Adrenal gland (tissue), 9 donors: ENCODE measurements at regions not wholly inside any gene's neighbourhood (a gene's known extent, or its start where the extent isn't known, plus 50 kb on each side); places are given as distances from the start of the nearest gene placed in this dataset.

Experiments used
- DNase-seq, 7 donors: peaks; one replicate each; pipeline ENCODE4 v3.0.0-alpha.2; 2019 to 2020
- H3K27ac ChIP-seq, 5 donors: fragments of 200-600 bp; sonication (generic) in 4 of 5; 1 replicate in 3 of 5; 2 replicates in 2 of 5; pipeline versions ENCODE4 v1.5.1 to v1.8.0; 2016 to 2020; ENCODE audit warnings: mild to moderate bottlenecking in 1 of 5
- H3K27me3 ChIP-seq: fragments of 200-600 bp; 2 replicates; pipeline ENCODE4 v1.8.0; 2021
- H3K36me3 ChIP-seq, 2 donors: fragments of 200-600 bp; replicated peaks in 1 of 2; 1 replicate in 1 of 2; 2 replicates in 1 of 2; pipeline versions ENCODE4 v1.5.1 to v1.8.0; 2018 to 2022
- H3K4me1 ChIP-seq, 2 donors: fragments of 200-600 bp; replicated peaks in 1 of 2; 1 replicate in 1 of 2; 2 replicates in 1 of 2; pipeline versions ENCODE4 v1.5.1 to v1.8.0; 2018 to 2021
- H3K4me3 ChIP-seq, 4 donors: fragments of 200-600 bp; sonication (generic) in 3 of 4; one replicate each; pipeline ENCODE4 v1.5.1; 2016 to 2018
- H3K9me3 ChIP-seq, 3 donors: fragments of 200-600 bp; sonication (generic) in 1 of 3; replicated peaks in 1 of 3; 1 replicate in 2 of 3; 2 replicates in 1 of 3; pipeline versions ENCODE4 v1.5.1 to v1.8.0; 2016 to 2021
- CTCF ChIP-seq, 6 experiments: fragments of 450-650 bp in 4 of 6; fragments of 200-600 bp in 2 of 6; sonication (generic) in 1 of 6; IDR thresholded peaks; 1 replicate in 5 of 6; 2 replicates in 1 of 6; pipeline versions ENCODE4 v1.5.1 to v1.8.0; 2016 to 2021; ENCODE audit warnings: antibody characterized with exemption in 6 of 6, mild to moderate bottlenecking in 2 of 6, moderate library complexity in 1 of 6
- POLR2A ChIP-seq, 2 donors: fragments of 450-650 bp; IDR thresholded peaks; one replicate each; pipeline ENCODE4 v1.6.1; 2017; ENCODE audit warnings: antibody characterized with exemption in 2 of 2, mild to moderate bottlenecking in 2 of 2, moderate library complexity in 1 of 2
- WGBS, 4 donors: extraction: QIAGEN DNeasy Blood & Tissue Kit in 2 of 4; methylation state at CpG; one replicate each; pipeline versions ENCODE4 v1.1.5 to v1.1.7; 2013 to 2017; 5-methylcytosine and 5-hydroxymethylcytosine counted together
- intact Hi-C, 2 donors: fragments of 100-400 bp; cut with DNase I; formaldehyde crosslinking; loops; one replicate each; pipeline versions ENCODE4 v1.14.1 to v1.15.0; 2022 to 2023
- donor health status: healthy with polysubstance abuse.
- donor health status: Bipolar disorder and iron deficiency.
- donor health status: DM: yes; HTN: yes; CAD: no.
- donor health status: DM: no; HTN: no; CAD: no.
- donor health status: DM: no; HTN: no; CAD: no.

- Histone ChIP-seq H3K27ac (no peak overlapping the region), H3K36me3 (no peaks in the 10 kb centered on the region), H3K9me3 (no peaks in the 10 kb centered on the region), H3K27me3 (no peaks in the 10 kb centered on the region), H3K4me3 (no peak overlapping the region), H3K4me1 (no peaks in the 10 kb centered on the region)
- intact Hi-C loops: loop anchor here in 1 of 2 donors (5.0 kb wide), 1 partner anchor 323 kb away; no protein-coding TSS in a partner anchor
- no peak for DNase-seq
- no peak for TF ChIP-seq CTCF (IDR thresholded peaks at IDR 0.05)
- no peak for TF ChIP-seq POLR2A (IDR thresholded peaks at IDR 0.05)
- WGBS, 4 donors: 43 to 60% (median 46%) methylated on average over 1 of the region's 1 CpG
Observed at GRCh38 chr7:136594739-136595144, 273.7 kb upstream of the CHRM2 start.

DNA sequence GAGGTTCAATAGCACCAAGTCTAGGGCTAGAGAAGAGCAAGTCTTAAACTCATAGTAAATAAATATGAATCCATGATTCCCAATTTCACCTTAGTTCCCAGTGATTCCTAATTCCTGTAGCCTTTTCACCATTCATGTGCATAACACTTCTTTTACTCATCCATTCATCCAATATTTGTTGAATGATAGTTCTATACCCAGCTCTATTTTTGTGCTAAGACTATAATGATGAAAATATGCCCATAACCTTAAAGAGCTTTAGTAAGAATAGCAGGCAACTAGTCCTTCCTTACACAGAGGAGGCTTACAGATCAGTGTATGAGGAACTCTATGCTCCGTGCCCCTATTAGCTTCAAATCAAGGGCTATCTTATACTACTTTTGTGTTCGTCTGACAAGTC is 280.2 kb upstream of the CHRM2 start:
- Histone ChIP-seq H3K27ac (no peak overlapping the region), H3K36me3 (no peaks in the 10 kb centered on the region), H3K4me3 (no peak overlapping the region), H3K4me1 (no peaks in the 10 kb centered on the region), H3K9me3 (no peaks in the 10 kb centered on the region), H3K27me3 (no peaks in the 10 kb centered on the region)
- DNase-seq: no peak
- TF ChIP-seq CTCF (IDR thresholded peaks at IDR 0.05) (no peak), POLR2A (IDR thresholded peaks at IDR 0.05) (no peak)
- WGBS, 4 donors: 75 to 91% (median 80%) methylated on average over 2 of the region's 2 CpGs
- intact Hi-C loops: no loop called here

DNA sequence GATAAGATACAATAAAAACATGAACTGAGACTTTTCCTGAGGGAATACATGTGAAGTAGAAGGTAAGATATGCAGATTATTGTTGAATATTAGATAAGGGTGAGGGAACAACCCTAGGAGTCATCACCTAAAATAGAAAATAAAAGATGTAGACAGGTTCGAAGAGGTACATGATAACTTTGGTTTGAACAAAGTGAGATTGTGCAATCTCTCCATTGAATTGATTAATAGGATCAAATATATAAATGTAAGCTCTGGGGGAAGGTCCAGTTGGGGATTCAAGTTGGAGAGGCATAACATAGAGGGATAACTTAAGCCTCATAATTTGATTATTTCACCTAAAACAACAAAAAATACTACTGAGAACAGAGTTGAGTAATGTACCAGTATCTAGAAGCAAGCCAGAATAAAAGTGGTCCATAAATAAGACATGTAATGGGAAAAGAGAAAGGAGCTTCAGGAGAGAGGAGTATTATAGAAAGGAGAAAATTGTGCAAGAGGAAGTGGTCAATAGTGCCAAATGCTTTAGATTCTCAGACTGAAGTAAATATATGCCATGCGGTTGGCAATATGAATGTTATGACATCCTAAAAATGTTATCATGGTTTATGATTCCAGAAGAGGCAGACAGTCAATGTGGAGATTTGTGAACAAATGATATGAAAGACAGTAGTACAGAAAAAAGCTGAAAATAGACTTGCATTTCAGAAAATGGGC is 282.3 kb upstream of the CHRM2 start:
- 71 to 85% (median 80%) methylated on average over 2 of the region's 2 CpGs for WGBS, 4 donors
- TF ChIP-seq CTCF (IDR thresholded peaks at IDR 0.05) (no peak), POLR2A (IDR thresholded peaks at IDR 0.05) (no peak)
- Histone ChIP-seq H3K4me1 (no peaks in the 10 kb centered on the region), H3K27ac (no peak overlapping the region), H3K27me3 (no peaks in the 10 kb centered on the region), H3K4me3 (no peak overlapping the region), H3K36me3 (no peaks in the 10 kb centered on the region), H3K9me3 (no peaks in the 10 kb centered on the region)
- intact Hi-C loops: no loop called here
- DNase-seq: no peak

DNA sequence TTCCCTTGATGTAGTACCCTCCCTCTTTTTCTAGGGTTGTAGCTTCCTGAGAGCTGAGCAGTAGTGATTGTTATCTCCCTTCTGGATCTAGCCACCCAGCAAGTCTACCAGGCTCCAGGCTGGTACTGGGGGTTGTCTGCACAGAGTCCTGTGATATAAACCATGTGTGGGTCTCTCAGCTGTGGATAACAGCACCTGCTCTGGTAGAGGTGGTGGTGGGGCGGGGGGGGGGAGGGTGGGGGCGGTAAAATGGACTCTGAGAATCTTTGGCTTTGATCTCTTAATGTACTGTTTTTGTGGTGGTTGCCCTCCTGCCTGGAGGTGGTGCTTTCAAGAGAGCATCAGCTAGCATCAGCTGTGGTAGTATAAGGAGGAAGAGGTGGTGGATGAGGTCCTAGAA is 302.0 kb upstream of the CHRM2 start:
- Histone ChIP-seq H3K36me3 (no peaks in the 10 kb centered on the region), H3K9me3 (no peaks in the 10 kb centered on the region), H3K4me1 (no peaks in the 10 kb centered on the region), H3K27ac (no peak overlapping the region), H3K27me3 (no peaks in the 10 kb centered on the region), H3K4me3 (no peak overlapping the region)
- intact Hi-C loops: no loop called here
- 21 to 47% (median 41%) methylated on average over 2 of the region's 2 CpGs for WGBS, 4 donors
- no peak for TF ChIP-seq CTCF (IDR thresholded peaks at IDR 0.05)
- TF ChIP-seq POLR2A (IDR thresholded peaks at IDR 0.05): no peak
- DNase-seq: no peak
